Karpas-422 (cell line): ENCODE measurements at regions not wholly inside any gene's neighbourhood (a gene's known extent, or its start where the extent isn't known, plus 50 kb on each side); places are given as distances from the start of the nearest gene placed in this dataset.

Experiments used
- DNase-seq: peaks from one replicate; pipeline ENCODE4 v3.0.0-alpha.2; 2015
- H2AFZ ChIP-seq: fragments of 200-600 bp; sonication (generic); 2 replicates; pipeline ENCODE4 v1.6.1; 2014; ENCODE audit warnings: antibody characterized with exemption, low read length, mixed read lengths
- H3K27ac ChIP-seq: fragments of 200-600 bp; sonication (generic); 2 replicates; pipeline ENCODE4 v1.5.1; 2014; ENCODE audit warnings: mild to moderate bottlenecking, low read length, moderate library complexity
- H3K27me3 ChIP-seq: fragments of 200-600 bp; sonication (generic); 2 replicates; pipeline ENCODE4 v1.6.1; 2014; ENCODE audit warnings: low read length, mixed read lengths
- H3K36me3 ChIP-seq: fragments of 200-600 bp; sonication (generic); 2 replicates; pipeline ENCODE4 v1.6.1; 2014; ENCODE audit warnings: low read length, mixed read lengths; ENCODE audit not compliant: insufficient read depth
- H3K4me1 ChIP-seq: fragments of 200-600 bp; sonication (generic); 2 replicates; pipeline ENCODE4 v1.6.1; 2014; ENCODE audit warnings: mild to moderate bottlenecking, low read length, mixed read lengths
- H3K4me2 ChIP-seq: fragments of 200-600 bp; sonication (generic); 2 replicates; pipeline ENCODE4 v1.6.1; 2014; ENCODE audit warnings: low read length, low read depth, mild to moderate bottlenecking; ENCODE audit not compliant: poor library complexity, severe bottlenecking
- H3K4me3 ChIP-seq: fragments of 200-600 bp; sonication (generic); 2 replicates; pipeline ENCODE4 v1.5.1; 2014; ENCODE audit warnings: mild to moderate bottlenecking, antibody characterized with exemption, low read length, mixed read lengths
- H3K79me2 ChIP-seq: fragments of 200-600 bp; sonication (generic); 2 replicates; pipeline ENCODE4 v1.6.1; 2014; ENCODE audit warnings: mild to moderate bottlenecking, low read length, mixed read lengths
- H3K9ac ChIP-seq: fragments of 200-600 bp; sonication (generic); 2 replicates; pipeline ENCODE4 v1.6.0; 2014; ENCODE audit warnings: low read length
- H3K9me2 ChIP-seq: fragments of 200-600 bp; sonication (generic), shearing (Covaris generic); replicated peaks from 2 replicates; pipeline ENCODE4 v1.6.0; 2014; ENCODE audit warnings: mild to moderate bottlenecking, low read length, moderate library complexity; ENCODE audit not compliant: insufficient read depth
- H3K9me3 ChIP-seq: fragments of 300-700, 200-600 bp; sonication (generic); 2 replicates; pipeline ENCODE4 v1.6.1; 2014; ENCODE audit warnings: low read length, mixed read lengths
- H4K20me1 ChIP-seq: fragments of 200-600 bp; sonication (generic); 2 replicates; pipeline ENCODE4 v1.6.1; 2014; ENCODE audit warnings: mild to moderate bottlenecking, antibody characterized with exemption, low read length, low read depth; ENCODE audit not compliant: insufficient read depth

DNA sequence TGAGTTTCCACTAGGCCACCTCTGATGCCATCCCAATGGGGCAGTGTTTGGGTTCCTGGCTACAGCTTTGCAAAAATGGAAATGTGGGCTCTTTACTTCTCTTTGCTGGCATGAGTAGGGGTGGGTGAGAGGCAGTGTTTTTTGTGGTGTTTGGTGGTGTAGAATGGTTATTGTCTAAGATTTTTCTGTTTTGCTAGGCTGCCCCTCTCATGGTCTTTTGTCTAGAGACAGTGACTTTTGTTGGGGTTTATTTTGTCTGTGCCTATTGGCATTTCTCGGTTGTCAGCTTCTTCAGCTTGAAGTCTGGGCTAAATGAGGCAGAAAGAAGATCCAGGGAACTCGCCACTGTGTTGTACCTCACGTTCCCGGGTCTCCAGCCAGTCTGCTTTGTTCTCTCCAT, 112.1 kb downstream of the CENPF start:
- H3K36me3 ChIP-seq = no peaks in the 10 kb centered on the region
- peak; percentile 62 for DNase-seq
- peak overlapping the region; percentile 99 for H3K27ac ChIP-seq
- H3K4me3 ChIP-seq = peak overlapping the region; percentile 17; the same call in 1 of the 2 replicates
- peaks cover 73% of the 10 kb centered on the region for H3K4me1 ChIP-seq
- H3K4me2 ChIP-seq = peak overlapping the region; percentile 77
- H3K9me3 ChIP-seq = no peaks in the 10 kb centered on the region
- H3K79me2 ChIP-seq = no peaks in the 10 kb centered on the region
- H4K20me1 ChIP-seq = no peaks in the 10 kb centered on the region
- peak overlapping the region; percentile 44; the same call in 1 of the 2 replicates for H3K9ac ChIP-seq
- peak overlapping the region; percentile 87 for H2AFZ ChIP-seq
- H3K9me2 ChIP-seq = no peaks in the 10 kb centered on the region
- H3K27me3 ChIP-seq = no peaks in the 10 kb centered on the region

DNA sequence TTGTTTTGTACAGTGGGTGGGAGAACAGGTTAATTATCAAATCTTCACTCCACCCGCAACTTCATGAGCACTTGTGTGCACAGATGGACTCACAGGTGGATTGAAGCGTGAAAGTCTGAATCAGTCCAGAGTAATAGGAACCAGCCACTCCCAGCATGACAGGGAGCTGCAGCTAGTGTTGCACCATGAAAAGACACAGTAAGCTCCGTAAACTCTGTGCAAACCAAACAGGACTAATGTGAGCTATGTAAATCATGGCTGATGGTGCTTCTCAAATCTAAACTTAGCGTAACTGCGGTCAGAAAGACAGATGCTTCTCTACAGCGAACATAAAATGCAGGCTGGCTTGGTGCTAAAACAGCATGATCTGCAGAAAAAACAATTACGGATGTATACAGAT, 114.4 kb downstream of the CENPF start:
- Histone ChIP-seq H3K9ac (peak overlapping the region; percentile 67), H2AFZ (no peak overlapping the region), H3K4me1 (peaks cover 87% of the 10 kb centered on the region), H3K79me2 (no peaks in the 10 kb centered on the region), H3K9me2 (no peaks in the 10 kb centered on the region), H4K20me1 (no peaks in the 10 kb centered on the region), H3K27me3 (no peaks in the 10 kb centered on the region), H3K27ac (peak overlapping the region; percentile 99), H3K36me3 (no peaks in the 10 kb centered on the region), H3K9me3 (no peaks in the 10 kb centered on the region), H3K4me3 (peak overlapping the region; percentile 56), H3K4me2 (peak overlapping the region; percentile 77)
- DNase-seq = peak; percentile 96

DNA sequence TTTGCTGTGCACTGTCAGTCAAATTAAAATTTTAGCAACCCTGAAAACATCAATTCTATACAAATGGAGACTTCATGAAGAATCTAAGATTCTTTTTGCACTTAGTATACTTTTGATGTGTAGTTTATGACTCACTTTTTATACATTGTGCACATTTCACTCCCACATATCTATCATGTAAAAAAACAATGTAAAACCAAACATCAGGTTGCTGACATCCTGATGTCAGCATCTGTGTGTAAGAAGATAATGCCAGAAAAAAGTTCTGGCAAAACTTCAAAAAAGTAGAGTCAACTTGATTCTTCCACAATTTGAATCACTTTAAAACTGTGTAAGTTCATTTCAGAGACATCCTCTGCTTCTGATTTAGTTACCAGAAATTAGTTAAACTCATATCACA, 115.7 kb downstream of the CENPF start:
- peak overlapping the region; percentile 99 for H3K27ac ChIP-seq
- H3K4me1 ChIP-seq = peaks cover 84% of the 10 kb centered on the region
- no peaks in the 10 kb centered on the region for H4K20me1 ChIP-seq
- peak overlapping the region; percentile 42; the same call in 1 of the 2 replicates for H3K4me3 ChIP-seq
- H3K9me3 ChIP-seq = no peaks in the 10 kb centered on the region
- no peaks in the 10 kb centered on the region for H3K9me2 ChIP-seq
- DNase-seq = peak; percentile 69
- H3K27me3 ChIP-seq = no peaks in the 10 kb centered on the region
- H3K36me3 ChIP-seq = no peaks in the 10 kb centered on the region
- peak overlapping the region; percentile 77 for H3K4me2 ChIP-seq
- no peak overlapping the region for H2AFZ ChIP-seq
- no peaks in the 10 kb centered on the region for H3K79me2 ChIP-seq
- H3K9ac ChIP-seq = peak overlapping the region; percentile 67

DNA sequence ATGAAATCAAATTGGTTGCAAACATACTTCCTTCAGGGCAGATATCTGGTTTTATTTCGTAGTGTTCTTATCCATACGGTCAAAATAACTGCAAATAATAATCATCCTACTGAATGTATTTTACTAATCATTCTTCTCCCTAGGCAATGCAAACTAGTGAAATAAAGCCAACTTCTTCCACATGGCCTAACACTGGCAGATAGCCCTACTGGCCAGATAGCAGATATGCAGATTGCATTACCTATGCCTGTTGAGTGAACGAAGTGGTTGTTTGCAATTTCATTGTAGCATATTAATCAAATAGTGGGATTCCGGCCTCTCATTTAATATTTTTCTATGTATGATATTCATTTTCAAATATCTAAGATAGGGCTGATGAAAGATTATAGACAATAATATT, 116.2 kb downstream of the CENPF start:
- Histone ChIP-seq H2AFZ (no peak overlapping the region), H3K9me3 (no peaks in the 10 kb centered on the region), H3K79me2 (no peaks in the 10 kb centered on the region), H4K20me1 (no peaks in the 10 kb centered on the region), H3K4me3 (no peak overlapping the region), H3K4me2 (peak overlapping the region; percentile 77), H3K36me3 (no peaks in the 10 kb centered on the region), H3K27ac (peak overlapping the region; percentile 99), H3K4me1 (peaks cover 84% of the 10 kb centered on the region), H3K9ac (peak overlapping the region; percentile 67), H3K9me2 (no peaks in the 10 kb centered on the region), H3K27me3 (no peaks in the 10 kb centered on the region)
- DNase-seq = peak; percentile 85

DNA sequence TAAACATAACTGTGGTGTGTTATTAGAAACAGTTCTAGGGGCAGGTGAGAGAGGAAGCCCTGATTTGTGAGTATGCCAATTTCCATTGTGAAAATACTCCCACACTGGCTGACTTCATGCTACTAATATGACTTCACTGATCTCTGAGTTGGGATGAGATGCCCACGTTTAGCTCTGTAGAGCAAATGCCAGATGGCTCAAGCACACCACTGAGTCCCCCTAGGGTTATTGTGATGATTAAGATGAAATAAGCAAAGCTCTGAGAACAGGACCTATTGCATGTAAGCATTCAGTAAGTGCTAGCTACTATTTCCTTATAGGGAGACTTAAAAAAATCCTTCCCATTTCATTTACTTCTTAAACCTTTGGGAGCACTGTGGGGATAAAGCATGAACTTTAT, 117.6 kb downstream of the CENPF start:
- Histone ChIP-seq H2AFZ (peak overlapping the region; percentile 4; the same call in 1 of the 2 replicates), H3K4me2 (peak overlapping the region; percentile 48), H3K4me1 (peaks cover 76% of the 10 kb centered on the region), H3K9me2 (no peaks in the 10 kb centered on the region), H3K36me3 (no peaks in the 10 kb centered on the region), H3K9me3 (no peaks in the 10 kb centered on the region), H3K79me2 (no peaks in the 10 kb centered on the region), H3K4me3 (peak overlapping the region; percentile 45), H3K27ac (peak overlapping the region; percentile 99), H3K9ac (peak overlapping the region; percentile 55), H3K27me3 (no peaks in the 10 kb centered on the region), H4K20me1 (no peaks in the 10 kb centered on the region)
- peak; percentile 72 for DNase-seq

DNA sequence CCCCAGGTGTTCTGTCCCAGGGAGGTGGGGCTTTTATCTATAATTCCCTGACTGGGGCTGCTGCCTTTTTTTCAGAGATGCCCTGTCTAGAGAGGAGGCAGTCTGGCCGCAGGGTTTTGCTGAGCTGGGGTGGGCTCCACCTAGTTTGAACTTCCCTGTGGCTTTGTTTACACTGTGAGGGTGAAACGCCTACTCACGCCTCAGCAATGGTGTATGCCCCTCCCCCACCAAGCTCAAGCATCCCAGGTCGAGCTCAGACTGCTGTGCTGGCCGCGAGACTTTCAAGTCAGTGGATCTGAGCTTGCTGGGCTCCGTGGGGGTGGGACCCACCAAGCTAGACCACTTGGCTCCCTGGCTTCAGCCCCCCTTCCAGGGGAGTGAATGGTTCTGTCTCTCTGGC, 124.3 kb downstream of the CENPF start:
- Histone ChIP-seq H3K9ac (no peak overlapping the region), H3K4me2 (no peak overlapping the region)
- no peak for DNase-seq

DNA sequence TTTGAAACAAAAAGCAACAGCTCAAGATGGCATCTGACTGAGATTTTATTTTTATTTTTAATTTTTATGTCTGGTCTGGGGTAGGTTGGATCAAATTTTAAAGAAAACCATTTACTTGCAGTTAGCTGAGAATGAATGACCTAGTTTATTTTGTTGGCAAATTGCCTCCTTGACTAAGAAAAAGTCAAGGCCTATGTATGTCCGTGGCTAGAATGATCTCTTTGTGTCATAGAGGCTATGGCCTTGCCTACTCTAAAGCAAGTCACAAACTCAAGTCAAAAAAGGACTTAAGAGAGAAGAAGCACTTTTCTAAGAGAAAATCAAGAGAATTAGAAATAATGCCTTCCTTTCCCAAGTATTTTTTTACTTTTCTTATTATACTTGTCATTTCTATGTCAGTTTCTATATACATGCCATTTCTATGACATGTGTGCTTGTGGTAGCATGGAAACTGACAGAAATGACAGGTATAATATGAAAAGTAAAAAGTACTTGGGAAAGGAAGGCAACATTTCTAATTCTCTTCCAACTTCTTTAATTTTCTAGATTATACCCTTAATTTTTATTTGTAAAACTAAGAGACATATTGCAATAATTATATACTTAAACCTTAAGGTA, 136.7 kb downstream of the CENPF start:
- no peak overlapping the region for H3K4me2 ChIP-seq
- H3K9me3 ChIP-seq = no peaks in the 10 kb centered on the region
- H3K27ac ChIP-seq = no peak overlapping the region
- H3K4me1 ChIP-seq = peaks cover 4% of the 10 kb centered on the region
- H3K4me3 ChIP-seq = no peak overlapping the region
- H3K9me2 ChIP-seq = no peaks in the 10 kb centered on the region
- H3K27me3 ChIP-seq = no peaks in the 10 kb centered on the region
- no peaks in the 10 kb centered on the region for H3K79me2 ChIP-seq
- DNase-seq = no peak
- H4K20me1 ChIP-seq = no peaks in the 10 kb centered on the region
- no peaks in the 10 kb centered on the region for H3K36me3 ChIP-seq
- H3K9ac ChIP-seq = no peak overlapping the region
- no peak overlapping the region for H2AFZ ChIP-seq

More for the DNA sequence above, 124.3 kb downstream of the CENPF start:
- Histone ChIP-seq H3K27me3 (no peaks in the 10 kb centered on the region), H3K4me1 (peaks cover 17% of the 10 kb centered on the region), H3K79me2 (no peaks in the 10 kb centered on the region), H3K36me3 (no peaks in the 10 kb centered on the region), H3K4me3 (no peak overlapping the region), H3K27ac (no peak overlapping the region), H3K9me3 (no peaks in the 10 kb centered on the region), H2AFZ (no peak overlapping the region), H4K20me1 (no peaks in the 10 kb centered on the region), H3K9me2 (no peaks in the 10 kb centered on the region)

DNA sequence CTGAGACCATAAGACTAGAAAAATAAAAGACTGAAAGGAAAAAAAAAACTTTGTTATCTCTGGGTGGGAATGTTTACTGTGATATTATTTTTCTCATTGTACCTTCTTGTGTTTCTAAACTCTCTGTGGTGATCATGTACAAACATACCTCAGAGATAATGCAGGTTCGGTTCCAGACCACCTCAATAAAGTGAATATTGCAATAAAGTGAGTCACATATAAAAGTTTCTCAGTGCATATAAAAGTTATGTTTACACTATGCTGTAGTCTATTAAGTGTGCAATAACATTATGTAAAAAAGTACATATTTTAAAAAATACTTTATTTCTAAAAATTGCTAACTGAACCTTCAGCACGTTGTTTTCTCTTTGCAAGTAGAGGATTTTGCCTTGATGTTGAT, 137.5 kb downstream of the CENPF start:
- Histone ChIP-seq H3K27me3 (no peaks in the 10 kb centered on the region), H3K4me3 (no peak overlapping the region), H3K4me2 (no peak overlapping the region), H3K36me3 (no peaks in the 10 kb centered on the region), H3K79me2 (no peaks in the 10 kb centered on the region), H3K9ac (no peak overlapping the region), H3K27ac (no peak overlapping the region), H2AFZ (no peak overlapping the region), H3K9me3 (no peaks in the 10 kb centered on the region), H3K4me1 (peaks cover 4% of the 10 kb centered on the region), H3K9me2 (no peaks in the 10 kb centered on the region), H4K20me1 (no peaks in the 10 kb centered on the region)
- no peak for DNase-seq
